Thyroid gland (tissue), 4 donors: ENCODE measurements at regions not wholly inside any gene's neighbourhood (a gene's known extent, or its start where the extent isn't known, plus 50 kb on each side); places are given as distances from the start of the nearest gene placed in this dataset.

Experiments used
- DNase-seq, 2 donors: peaks; one replicate each; pipeline ENCODE4 v3.0.0-alpha.2; 2019
- H3K27ac ChIP-seq, 3 donors: fragments of 200-600 bp; sonication (generic); 1 replicate in 2 of 3; 2 replicates in 1 of 3; pipeline ENCODE4 v1.5.1; 2016 to 2019; ENCODE audit warnings: mild to moderate bottlenecking in 1 of 3, moderate library complexity in 1 of 3
- H3K27me3 ChIP-seq: fragments of 200-600 bp; sonication (generic); one replicate; pipeline ENCODE4 v1.5.1; 2019
- H3K36me3 ChIP-seq, 2 donors: fragments of 200-600 bp; sonication (generic); one replicate each; pipeline ENCODE4 v1.5.1; 2016 to 2019
- H3K4me1 ChIP-seq, 2 donors: fragments of 200-600 bp; sonication (generic); one replicate each; pipeline ENCODE4 v1.5.1; 2017 to 2019
- H3K4me3 ChIP-seq, 3 donors: fragments of 200-600 bp; sonication (generic); replicated peaks in 1 of 3; 1 replicate in 2 of 3; 2 replicates in 1 of 3; pipeline ENCODE4 v1.5.1; 2016; ENCODE audit warnings: mild to moderate bottlenecking in 1 of 3
- H3K9me3 ChIP-seq: fragments of 200-600 bp; sonication (generic); one replicate; pipeline ENCODE4 v1.5.1; 2017
- CTCF ChIP-seq, 6 experiments: fragments of 200-600 bp in 3 of 6; fragments of 450-650 bp in 3 of 6; sonication (generic) in 3 of 6; IDR thresholded peaks; one replicate each; pipeline ENCODE4 v1.5.1; 2016 to 2019; ENCODE audit warnings: antibody characterized with exemption in 6 of 6, mild to moderate bottlenecking in 2 of 6, inconsistent platforms in 1 of 6, moderate library complexity in 1 of 6
- POLR2A ChIP-seq, 2 donors: fragments of 450-650 bp; IDR thresholded peaks; one replicate each; pipeline ENCODE4 v1.6.1; 2017; ENCODE audit warnings: antibody characterized with exemption in 2 of 2, mild to moderate bottlenecking in 2 of 2, moderate library complexity in 1 of 2
- whole genome bisulfite sequencing, 2 donors: methylation state at CpG; one replicate each; pipeline ENCODE4 v1.1.5; 2017; 5-methylcytosine and 5-hydroxymethylcytosine counted together
- intact Hi-C: fragments of 100-400 bp; cut with DNase I; formaldehyde crosslinking; loops from one replicate; pipeline ENCODE4 v1.15.1; 2023

- no peaks in the 10 kb centered on the region for H3K9me3 ChIP-seq
- no peak overlapping the region for H3K27ac ChIP-seq
- no peak for DNase-seq
- no peak for TF ChIP-seq POLR2A (IDR thresholded peaks at IDR 0.05)
- no peak for TF ChIP-seq CTCF (IDR thresholded peaks at IDR 0.05)
- no peaks in the 10 kb centered on the region for H3K36me3 ChIP-seq
- no peaks in the 10 kb centered on the region for H3K4me1 ChIP-seq
- no peaks in the 10 kb centered on the region for H3K27me3 ChIP-seq
- intact Hi-C loops, result no loop called here
- WGBS, 2 donors, result 89% methylated on average over 4 of the region's 4 CpGs
- no peak overlapping the region for H3K4me3 ChIP-seq
Observed at GRCh38 chr5:66467564-66467963, 128.6 kb upstream of the MAST4 start.

- no peaks in the 10 kb centered on the region for H3K36me3 ChIP-seq
- H3K27me3 ChIP-seq, result no peaks in the 10 kb centered on the region
- DNase-seq, result no peak
- H3K4me3 ChIP-seq, result no peak overlapping the region
- H3K4me1 ChIP-seq, result no peaks in the 10 kb centered on the region
- WGBS, 2 donors, result 95 to 99% methylated on average over 1 of the region's 1 CpG
- H3K27ac ChIP-seq, result no peak overlapping the region
- H3K9me3 ChIP-seq, result no peaks in the 10 kb centered on the region
- intact Hi-C loops, result no loop called here
- TF ChIP-seq POLR2A (IDR thresholded peaks at IDR 0.05) (no peak), CTCF (IDR thresholded peaks at IDR 0.05) (no peak)
Observed at GRCh38 chr5:66469684-66470083, 126.5 kb upstream of the MAST4 start.

- Histone ChIP-seq H3K4me3 (no peak overlapping the region), H3K4me1 (no peaks in the 10 kb centered on the region), H3K36me3 (no peaks in the 10 kb centered on the region), H3K27me3 (no peaks in the 10 kb centered on the region), H3K27ac (no peak overlapping the region), H3K9me3 (no peaks in the 10 kb centered on the region)
- 84 to 90% methylated on average over 1 of the region's 1 CpG for WGBS, 2 donors
- no peak for DNase-seq
- intact Hi-C loops, result no loop called here
- TF ChIP-seq POLR2A (IDR thresholded peaks at IDR 0.05) (no peak), CTCF (IDR thresholded peaks at IDR 0.05) (no peak)
Observed at GRCh38 chr5:66472010-66472409, 124.2 kb upstream of the MAST4 start.

- WGBS, 2 donors, result 81 to 89% methylated on average over 4 of the region's 4 CpGs
- no peak for DNase-seq
- intact Hi-C loops, result no loop called here
- TF ChIP-seq POLR2A (IDR thresholded peaks at IDR 0.05), result no peak
- TF ChIP-seq CTCF (IDR thresholded peaks at IDR 0.05), result no peak
- H3K9me3 ChIP-seq, result no peaks in the 10 kb centered on the region
- no peak overlapping the region for H3K4me3 ChIP-seq
- H3K27ac ChIP-seq, result no peak overlapping the region
- H3K4me1 ChIP-seq, result no peaks in the 10 kb centered on the region
- no peaks in the 10 kb centered on the region for H3K27me3 ChIP-seq
- H3K36me3 ChIP-seq, result no peaks in the 10 kb centered on the region
Observed at GRCh38 chr5:66475731-66476130, 120.5 kb upstream of the MAST4 start.

GRCh38 chr5:66477596-66477995, 118.6 kb upstream of the MAST4 start:
- no peak overlapping the region for H3K4me3 ChIP-seq
- H3K27ac ChIP-seq, result no peak overlapping the region
- H3K36me3 ChIP-seq, result no peaks in the 10 kb centered on the region
- H3K27me3 ChIP-seq, result no peaks in the 10 kb centered on the region
- 89 to 94% methylated on average over 2 of the region's 2 CpGs for WGBS, 2 donors
- H3K9me3 ChIP-seq, result no peaks in the 10 kb centered on the region
- no peaks in the 10 kb centered on the region for H3K4me1 ChIP-seq
- TF ChIP-seq CTCF (IDR thresholded peaks at IDR 0.05) (no peak), POLR2A (IDR thresholded peaks at IDR 0.05) (no peak)
- DNase-seq, result no peak
- intact Hi-C loops, result no loop called here
